Hepatocyte (in vitro differentiated cells): ENCODE measurements at regions not wholly inside any gene's neighbourhood (a gene's known extent, or its start where the extent isn't known, plus 50 kb on each side); places are given as distances from the start of the nearest gene placed in this dataset.

Experiments
- DNase-seq: peaks from one replicate; pipeline ENCODE4 v3.0.0-alpha.2; 2016; ENCODE audit warnings: low spot score
- H2AFZ ChIP-seq: fragments of 200-600 bp; sonication (generic); 2 replicates; pipeline ENCODE4 v1.6.0; 2016; ENCODE audit warnings: antibody characterized with exemption, mild to moderate bottlenecking
- H3K27ac ChIP-seq: fragments of 200-600 bp; sonication (generic); 2 replicates; pipeline ENCODE4 v1.5.1; 2016; ENCODE audit warnings: mild to moderate bottlenecking
- H3K27me3 ChIP-seq: fragments of 200-600 bp; sonication (generic); 2 replicates; pipeline ENCODE4 v1.6.1; 2016
- H3K36me3 ChIP-seq: fragments of 200-600 bp; sonication (generic); replicated peaks from 2 replicates; pipeline ENCODE4 v1.5.1; 2016; ENCODE audit warnings: low read depth; ENCODE audit not compliant: insufficient read depth
- H3K4me1 ChIP-seq: fragments of 200-600 bp; sonication (generic); 2 replicates; pipeline ENCODE4 v1.5.1; 2016; ENCODE audit warnings: mild to moderate bottlenecking, moderate library complexity; ENCODE audit not compliant: insufficient read depth
- H3K4me2 ChIP-seq: fragments of 200-600 bp; sonication (generic); 2 replicates; pipeline ENCODE4 v1.6.0; 2016
- H3K4me3 ChIP-seq: fragments of 200-600 bp; sonication (generic); 2 replicates; pipeline ENCODE4 v1.5.1; 2016; ENCODE audit warnings: mild to moderate bottlenecking
- H3K79me2 ChIP-seq: fragments of 200-600 bp; sonication (generic); 2 replicates; pipeline ENCODE4 v1.6.0; 2017; ENCODE audit warnings: mild to moderate bottlenecking
- H3K9me2 ChIP-seq: fragments of 200-600 bp; sonication (generic); replicated peaks from 2 replicates; pipeline ENCODE4 v1.6.0; 2017; ENCODE audit warnings: mild to moderate bottlenecking; ENCODE audit not compliant: insufficient read depth
- H3K9me3 ChIP-seq: fragments of 200-600 bp; sonication (generic); 2 replicates; pipeline ENCODE4 v1.5.1; 2016; ENCODE audit warnings: low read depth, mild to moderate bottlenecking
- H4K20me1 ChIP-seq: fragments of 200-600 bp; sonication (generic); 2 replicates; pipeline ENCODE4 v1.6.0; 2016; ENCODE audit warnings: mild to moderate bottlenecking; ENCODE audit not compliant: insufficient read depth, poor library complexity, severe bottlenecking
- CTCF ChIP-seq: fragments of 200-600 bp; sonication (generic); IDR thresholded peaks from 2 replicates; pipeline ENCODE4 v1.5.1; 2016; ENCODE audit warnings: antibody characterized with exemption, mild to moderate bottlenecking; ENCODE audit not compliant: poor library complexity
- EZH2 ChIP-seq: fragments of 200-600 bp; sonication (generic); IDR thresholded peaks from 2 replicates; pipeline ENCODE4 v1.6.1; 2016; ENCODE audit warnings: antibody characterized with exemption, mild to moderate bottlenecking, borderline replicate concordance
- EZH2phosphoT487 ChIP-seq: fragments of 200-600 bp; sonication (generic); IDR thresholded peaks from one replicate; pipeline ENCODE4 v1.6.1; 2018; ENCODE audit warnings: antibody characterized with exemption, mild to moderate bottlenecking, low read depth, moderate library complexity; ENCODE audit not compliant: unreplicated experiment, severe bottlenecking
- WGBS: methylation state at CpG from one replicate; pipeline ENCODE4 v1.1.6; 2016; ENCODE audit warnings: low lambda C conversion rate; ENCODE audit errors: missing lambda C conversion rate; 5-methylcytosine and 5-hydroxymethylcytosine counted together

GRCh38 chr20:5451643-5452210, 135.0 kb upstream of the PROKR2 start:
- no peak overlapping the region for H2AFZ ChIP-seq
- 81% methylated on average over 2 of the region's 2 CpGs for WGBS
- TF ChIP-seq EZH2phosphoT487 (no peak), EZH2 (no peak), CTCF (no peak)

GRCh38 chr20:5448449-5449118, 131.8 kb upstream of the PROKR2 start:
- WGBS, result 21% methylated on average over 10 of the region's 10 CpGs

More at GRCh38 chr20:5451643-5452210, 135.0 kb upstream of the PROKR2 start:
- no peaks in the 10 kb centered on the region for H3K4me1 ChIP-seq
- H4K20me1 ChIP-seq, result no peaks in the 10 kb centered on the region
- H3K36me3 ChIP-seq, result no peaks in the 10 kb centered on the region
- no peak overlapping the region for H3K27ac ChIP-seq
- H3K27me3 ChIP-seq, result no peaks in the 10 kb centered on the region
- DNase-seq, result no peak
- H3K9me3 ChIP-seq, result no peaks in the 10 kb centered on the region
- no peak overlapping the region for H3K4me2 ChIP-seq
- no peak overlapping the region for H3K4me3 ChIP-seq
- H3K79me2 ChIP-seq, result no peaks in the 10 kb centered on the region
- H3K9me2 ChIP-seq, result no peaks in the 10 kb centered on the region

GRCh38 chr20:5447188-5447587, 130.4 kb upstream of the PROKR2 start:
- no peak overlapping the region for H3K27ac ChIP-seq
- no peaks in the 10 kb centered on the region for H3K4me1 ChIP-seq
- H3K9me2 ChIP-seq, result no peaks in the 10 kb centered on the region
- TF ChIP-seq EZH2phosphoT487, result no peak
- no peak for TF ChIP-seq CTCF
- no peak for TF ChIP-seq EZH2
- H3K36me3 ChIP-seq, result no peaks in the 10 kb centered on the region
- H3K27me3 ChIP-seq, result peaks cover 11% of the 10 kb centered on the region
- H2AFZ ChIP-seq, result no peak overlapping the region
- no peaks in the 10 kb centered on the region for H3K9me3 ChIP-seq
- H3K79me2 ChIP-seq, result no peaks in the 10 kb centered on the region
- DNase-seq, result no peak
- H3K4me3 ChIP-seq, result no peak overlapping the region
- no peak overlapping the region for H3K4me2 ChIP-seq
- no peaks in the 10 kb centered on the region for H4K20me1 ChIP-seq
- 74% methylated on average over 5 of the region's 5 CpGs for WGBS

More at GRCh38 chr20:5448449-5449118, 131.8 kb upstream of the PROKR2 start:
- Histone ChIP-seq H3K36me3 (no peaks in the 10 kb centered on the region), H3K27ac (no peak overlapping the region), H3K9me2 (no peaks in the 10 kb centered on the region), H3K4me2 (no peak overlapping the region), H3K4me3 (no peak overlapping the region), H3K79me2 (no peaks in the 10 kb centered on the region), H2AFZ (no peak overlapping the region), H3K4me1 (no peaks in the 10 kb centered on the region), H3K9me3 (no peaks in the 10 kb centered on the region), H4K20me1 (no peaks in the 10 kb centered on the region), H3K27me3 (peaks cover 11% of the 10 kb centered on the region)
- TF ChIP-seq EZH2phosphoT487 (no peak), CTCF (peak; percentile 64)
- DNase-seq, result peak; percentile 71
